ENCODE measurements at regions not wholly inside any gene's neighbourhood (a gene's known extent, or its start where the extent isn't known, plus 50 kb on each side); places are given as distances from the start of the nearest gene placed in this dataset.

DNA sequence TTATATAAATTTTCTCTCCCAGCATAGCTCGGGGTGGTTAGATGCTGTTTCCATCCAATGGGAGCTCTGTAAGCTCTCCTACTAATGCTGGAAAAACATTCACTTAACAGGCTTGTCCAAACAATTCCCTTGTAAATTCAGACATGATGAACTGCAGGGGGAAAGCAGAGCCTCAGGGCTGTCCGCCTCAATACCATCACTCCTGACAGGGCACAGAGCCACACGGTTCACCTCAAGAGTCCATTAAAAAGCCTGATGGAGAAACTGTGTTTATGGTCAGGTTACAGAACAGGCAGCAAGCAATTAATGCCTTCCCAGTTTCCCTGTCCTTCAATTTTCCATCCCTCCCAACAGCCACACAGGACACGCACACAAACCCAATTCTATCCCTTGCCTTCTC lies 171.0 kb downstream of the BRINP2 start:
- TF ChIP-seq POLR2A (IDR thresholded peaks at IDR 0.05; ENCODE audit: low read depth, low read length) (no peak), POLR2AphosphoS5 (IDR thresholded peaks at IDR 0.05; ENCODE audit: low read depth, low read length) (no peak)

Measured in GM12892 (cell line).